OCI-LY7 (cell line): ENCODE measurements at regions not wholly inside any gene's neighbourhood (a gene's known extent, or its start where the extent isn't known, plus 50 kb on each side); places are given as distances from the start of the nearest gene placed in this dataset.
A peak's percentile ranks its signal among the peaks of the same experiment; 100 is the strongest.

ENCODE experiments used
- BruUV-seq: library from RNA; stranded (reverse); fragments of 400-500 nt; replicated peaks from 2 replicates; lab custom pipeline; 2021; lab: Mats Ljungman, UMichigan
- CTCF ChIA-PET: fragments of 300-600 bp; sonication (Branson Sonifier 250); formaldehyde crosslinking; loops from one replicate; lab custom pipeline; 2022; ENCODE audit warnings: antibody characterized with exemption; ENCODE audit not compliant: unreplicated experiment; lab: Charles Lee
- POLR2A ChIA-PET: fragments of 300-600 bp; sonication (Branson Sonifier 250); formaldehyde crosslinking; loops from one replicate; lab custom pipeline; 2022; ENCODE audit warnings: antibody characterized with exemption; lab: Charles Lee
- DNase-seq: peaks from one replicate; pipeline ENCODE4 v3.0.0-alpha.2; 2015; ENCODE audit warnings: low spot score
- H2AFZ ChIP-seq: fragments of 200-600 bp; sonication (generic), shearing (Covaris generic); 2 replicates; pipeline ENCODE4 v1.6.1; 2014; ENCODE audit warnings: mild to moderate bottlenecking, antibody characterized with exemption, low read length, moderate library complexity
- H3K27ac ChIP-seq: fragments of 200-600 bp; sonication (generic); 2 replicates; pipeline ENCODE4 v1.5.1; 2014; ENCODE audit warnings: mixed run types, low read depth, mild to moderate bottlenecking, moderate library complexity, low read length, inconsistent platforms; ENCODE audit not compliant: poor library complexity, severe bottlenecking
- H3K36me3 ChIP-seq: fragments of 200-600 bp; sonication (generic); 2 replicates; pipeline ENCODE4 v1.6.1; 2014; ENCODE audit warnings: mild to moderate bottlenecking, antibody characterized with exemption, low read length, moderate library complexity, mixed read lengths; ENCODE audit not compliant: insufficient read depth
- H3K4me1 ChIP-seq: fragments of 200-600 bp; sonication (generic); 2 replicates; pipeline ENCODE4 v1.5.1; 2014; ENCODE audit warnings: mild to moderate bottlenecking, low read length; ENCODE audit not compliant: insufficient read depth, poor library complexity, severe bottlenecking
- H3K4me2 ChIP-seq: fragments of 200-600 bp; sonication (generic); 2 replicates; pipeline ENCODE4 v1.6.1; 2014; ENCODE audit warnings: mild to moderate bottlenecking, low read length
- H3K4me3 ChIP-seq: fragments of 200-600 bp; sonication (generic); 2 replicates; pipeline ENCODE4 v1.5.1; 2014; ENCODE audit warnings: mild to moderate bottlenecking, low read depth, low read length; ENCODE audit not compliant: poor library complexity, severe bottlenecking
- H3K79me2 ChIP-seq: fragments of 200-600 bp; sonication (generic); 2 replicates; pipeline ENCODE4 v1.6.1; 2016; ENCODE audit warnings: low read depth, mild to moderate bottlenecking, low read length, moderate library complexity, mixed read lengths; ENCODE audit not compliant: insufficient read depth
- H3K9me2 ChIP-seq: fragments of 200-600 bp; sonication (generic); 2 replicates; pipeline ENCODE4 v1.6.1; 2016; ENCODE audit warnings: mild to moderate bottlenecking, low read length, mixed read lengths; ENCODE audit not compliant: insufficient read depth
- H3K9me3 ChIP-seq: fragments of 200-600 bp; sonication (generic); 2 replicates; pipeline ENCODE4 v1.6.1; 2014; ENCODE audit warnings: mild to moderate bottlenecking, mixed run types, low read length, mixed read lengths
- H4K20me1 ChIP-seq: fragments of 200-600 bp; sonication (generic); 2 replicates; pipeline ENCODE4 v1.6.1; 2014; ENCODE audit warnings: mild to moderate bottlenecking, antibody characterized with exemption, low read length, moderate library complexity, mixed read lengths; ENCODE audit not compliant: insufficient read depth
- EZH2phosphoT487 ChIP-seq: fragments of 200-600 bp; sonication (generic); IDR thresholded peaks from 2 replicates; pipeline ENCODE4 v1.6.1; 2018; ENCODE audit warnings: low read depth, borderline replicate concordance, mild to moderate bottlenecking, mixed run types, antibody characterized with exemption, low read length, moderate library complexity, mixed read lengths
- intact Hi-C: fragments of 100-400 bp; cut with micrococcal nuclease; formaldehyde crosslinking; loops from one replicate; pipeline ENCODE4 v1.10.0; 2022; ENCODE audit not compliant: unreplicated experiment
- TF ChIP-seq, protein P1 (sequence below): fragments of 200-600 bp; sonication (generic); conservative IDR thresholded peaks from 2 replicates; pipeline ENCODE4 v1.5.1; 2014; ENCODE audit warnings: mild to moderate bottlenecking, antibody characterized with exemption, low read length, moderate library complexity, mixed read lengths

DNA sequence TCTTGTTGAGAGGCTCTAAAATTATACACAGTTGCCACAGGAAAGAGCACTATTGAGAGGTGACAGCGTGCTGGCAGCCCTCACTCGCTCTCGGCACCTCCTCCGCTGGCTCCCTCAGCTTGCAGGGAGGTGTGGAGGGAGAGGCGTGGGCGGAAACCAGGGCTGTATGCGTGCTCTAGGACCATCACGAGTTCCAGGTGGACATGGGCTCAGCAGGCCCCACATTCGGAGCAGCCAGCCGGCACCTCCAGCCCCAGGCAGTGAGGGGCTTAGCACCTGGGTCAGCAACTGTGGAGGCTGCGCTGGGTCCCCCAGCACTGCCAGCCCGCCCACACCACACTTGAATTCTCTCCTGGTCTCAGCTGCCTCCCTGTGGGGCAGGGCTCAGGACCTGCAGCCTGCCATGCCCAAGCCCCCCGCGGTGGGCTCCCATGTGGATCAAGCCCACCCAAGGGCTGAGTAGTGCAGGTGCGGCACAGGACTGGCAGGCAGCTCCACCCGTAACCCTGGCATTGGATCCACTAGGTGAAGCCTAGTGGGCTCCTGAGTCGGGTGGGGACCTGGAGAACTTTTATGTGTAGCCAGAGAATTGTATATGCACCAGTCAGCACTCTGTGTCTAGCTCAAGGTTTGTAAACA lies 460.6 kb upstream of the ALCAM start:
- POLR2A ChIA-PET = interaction anchor here (1.2 kb wide), 1 partner anchor 48 kb away, joined by 3 read pairs; no protein-coding TSS in a partner anchor
- no peaks in the 10 kb centered on the region for H3K9me3 ChIP-seq
- H3K4me2 ChIP-seq = no peak overlapping the region
- no peak overlapping the region for H3K4me3 ChIP-seq
- TF ChIP-seq EZH2phosphoT487 = no peak
- TF ChIP-seq, protein P1, sequence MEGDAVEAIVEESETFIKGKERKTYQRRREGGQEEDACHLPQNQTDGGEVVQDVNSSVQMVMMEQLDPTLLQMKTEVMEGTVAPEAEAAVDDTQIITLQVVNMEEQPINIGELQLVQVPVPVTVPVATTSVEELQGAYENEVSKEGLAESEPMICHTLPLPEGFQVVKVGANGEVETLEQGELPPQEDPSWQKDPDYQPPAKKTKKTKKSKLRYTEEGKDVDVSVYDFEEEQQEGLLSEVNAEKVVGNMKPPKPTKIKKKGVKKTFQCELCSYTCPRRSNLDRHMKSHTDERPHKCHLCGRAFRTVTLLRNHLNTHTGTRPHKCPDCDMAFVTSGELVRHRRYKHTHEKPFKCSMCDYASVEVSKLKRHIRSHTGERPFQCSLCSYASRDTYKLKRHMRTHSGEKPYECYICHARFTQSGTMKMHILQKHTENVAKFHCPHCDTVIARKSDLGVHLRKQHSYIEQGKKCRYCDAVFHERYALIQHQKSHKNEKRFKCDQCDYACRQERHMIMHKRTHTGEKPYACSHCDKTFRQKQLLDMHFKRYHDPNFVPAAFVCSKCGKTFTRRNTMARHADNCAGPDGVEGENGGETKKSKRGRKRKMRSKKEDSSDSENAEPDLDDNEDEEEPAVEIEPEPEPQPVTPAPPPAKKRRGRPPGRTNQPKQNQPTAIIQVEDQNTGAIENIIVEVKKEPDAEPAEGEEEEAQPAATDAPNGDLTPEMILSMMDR = no peak
- CTCF ChIA-PET = no interaction called here
- BruUV-seq = no TSS peak
- no peak overlapping the region for H2AFZ ChIP-seq
- no peaks in the 10 kb centered on the region for H3K4me1 ChIP-seq
- intact Hi-C loops = no loop called here
- no peak overlapping the region for H3K27ac ChIP-seq
- H3K36me3 ChIP-seq = no peaks in the 10 kb centered on the region
- H3K9me2 ChIP-seq = no peaks in the 10 kb centered on the region
- H4K20me1 ChIP-seq = no peaks in the 10 kb centered on the region
- H3K79me2 ChIP-seq = no peaks in the 10 kb centered on the region
- DNase-seq = no peak

DNA sequence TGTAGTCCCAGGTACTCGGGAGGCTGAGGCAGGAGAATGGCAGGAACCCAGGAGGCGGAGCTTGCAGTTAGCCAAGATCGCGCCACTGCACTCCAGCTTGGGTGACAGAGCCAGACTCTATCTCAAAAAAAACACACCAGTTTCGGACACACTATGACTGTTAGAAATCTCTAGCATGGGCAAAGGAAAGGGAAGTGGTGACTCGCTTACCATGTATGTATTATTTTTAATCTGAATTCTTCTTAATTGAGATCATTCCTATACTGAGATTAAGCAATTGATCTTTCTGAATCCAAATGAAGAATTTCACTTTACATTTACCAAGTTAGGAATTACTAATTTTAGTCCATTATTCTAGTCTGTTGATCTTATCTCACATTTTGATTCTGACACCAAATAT lies 459.2 kb upstream of the ALCAM start:
- Histone ChIP-seq H2AFZ (no peak overlapping the region), H3K9me2 (no peaks in the 10 kb centered on the region), H3K36me3 (no peaks in the 10 kb centered on the region), H3K79me2 (no peaks in the 10 kb centered on the region), H3K4me3 (no peak overlapping the region), H3K4me2 (no peak overlapping the region), H3K4me1 (no peaks in the 10 kb centered on the region), H3K27ac (no peak overlapping the region), H4K20me1 (no peaks in the 10 kb centered on the region), H3K9me3 (no peaks in the 10 kb centered on the region)
- ChIA-PET POLR2A (no interaction called here), CTCF (no interaction called here)
- intact Hi-C loops = no loop called here
- DNase-seq = no peak
- TF ChIP-seq, protein P1 = no peak
- no peak for TF ChIP-seq EZH2phosphoT487
- BruUV-seq = no TSS peak

DNA sequence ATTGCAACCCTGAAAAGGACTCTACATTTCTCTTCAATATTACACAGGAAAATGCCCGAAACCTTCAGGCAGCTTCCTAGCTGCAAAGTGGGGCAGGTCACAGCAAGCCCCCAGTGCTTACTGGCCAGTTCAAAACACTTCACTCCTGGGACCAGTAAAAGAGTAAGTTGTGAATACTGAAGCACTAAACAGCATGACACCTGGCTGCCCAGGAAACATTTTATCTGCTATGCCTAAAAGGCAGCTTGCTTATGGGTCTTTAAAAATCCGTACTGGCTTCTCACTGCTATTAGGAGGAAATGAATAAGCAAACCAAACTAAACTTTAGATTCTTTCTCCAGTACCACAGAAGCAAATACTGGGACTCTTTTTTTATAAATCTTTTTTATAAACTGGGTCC lies 457.9 kb upstream of the ALCAM start:
- Histone ChIP-seq H3K79me2 (no peaks in the 10 kb centered on the region), H3K9me3 (no peaks in the 10 kb centered on the region), H3K36me3 (no peaks in the 10 kb centered on the region), H3K4me2 (peak overlapping the region; percentile 29; the same call in 1 of the 2 replicates), H3K9me2 (no peaks in the 10 kb centered on the region), H3K4me3 (no peak overlapping the region), H3K27ac (no peak overlapping the region), H2AFZ (no peak overlapping the region), H3K4me1 (no peaks in the 10 kb centered on the region), H4K20me1 (no peaks in the 10 kb centered on the region)
- intact Hi-C loops = no loop called here
- DNase-seq = no peak
- no TSS peak for BruUV-seq
- CTCF ChIA-PET = no interaction called here
- POLR2A ChIA-PET = interaction anchor here (0.5 kb wide), 1 partner anchor 657 kb away, joined by 3 read pairs; no protein-coding TSS in a partner anchor
- TF ChIP-seq, protein P1 = no peak
- no peak for TF ChIP-seq EZH2phosphoT487
